Right lobe of liver (tissue), 6 donors: ENCODE measurements at regions not wholly inside any gene's neighbourhood (a gene's known extent, or its start where the extent isn't known, plus 50 kb on each side); places are given as distances from the start of the nearest gene placed in this dataset.

ENCODE experiments used
- ATAC-seq, 4 donors: fragments of 200-7000 bp; cut with Tn5 transposase; one replicate each; pipeline ENCODE4 v1.9.1; 2020; ENCODE audit warnings: mild to moderate bottlenecking in 4 of 4, moderate library complexity in 4 of 4
- DNase-seq, 3 donors: peaks; one replicate each; pipeline ENCODE4 v3.0.0-alpha.2; 2020
- H3K27ac ChIP-seq, 3 donors: fragments of 200-600 bp; one replicate each; pipeline ENCODE4 v1.8.0; 2022
- H3K27me3 ChIP-seq, 2 donors: fragments of 200-600 bp; one replicate each; pipeline ENCODE4 v1.8.0; 2022
- H3K36me3 ChIP-seq, 4 donors: fragments of 200-600 bp; sonication (generic) in 1 of 4; one replicate each; pipeline versions ENCODE4 v1.5.1 to v1.8.0; 2017 to 2022; ENCODE audit warnings: control low read depth in 1 of 4
- H3K4me1 ChIP-seq, 4 donors: fragments of 200-600 bp; sonication (generic) in 1 of 4; one replicate each; pipeline versions ENCODE4 v1.5.1 to v1.8.0; 2017 to 2022; ENCODE audit warnings: control low read depth in 1 of 4
- H3K4me3 ChIP-seq, 3 donors: fragments of 200-600 bp; one replicate each; pipeline ENCODE4 v1.8.0; 2022
- H3K9me3 ChIP-seq, 4 donors: fragments of 200-600 bp; sonication (generic) in 1 of 4; one replicate each; pipeline versions ENCODE4 v1.5.1 to v1.8.0; 2017 to 2022; ENCODE audit warnings: control low read depth in 1 of 4
- POLR2A ChIP-seq: fragments of 450-650 bp; IDR thresholded peaks from one replicate; pipeline ENCODE4 v1.6.1; 2017; ENCODE audit warnings: antibody characterized with exemption, mild to moderate bottlenecking
- WGBS: methylation state at CpG from one replicate; pipeline ENCODE4 v1.1.6; 2018; ENCODE audit warnings: low coverage, low lambda C conversion rate; ENCODE audit not compliant: insufficient coverage; ENCODE audit errors: missing lambda C conversion rate; 5-methylcytosine and 5-hydroxymethylcytosine counted together
- intact Hi-C, 2 donors: fragments of 100-400 bp; cut with DNase I; formaldehyde crosslinking; loops; one replicate each; pipeline versions ENCODE4 v1.11.2 to v1.14.1; 2022
- TF ChIP-seq, protein P1 (sequence below), 4 donors: fragments of 200-600 bp in 3 of 4; fragments of 450-650 bp in 1 of 4; IDR thresholded peaks; one replicate each; pipeline versions ENCODE4 v1.5.1 to v1.8.0; 2016 to 2022; ENCODE audit warnings: antibody characterized with exemption in 4 of 4, mild to moderate bottlenecking in 2 of 4
- donor health status: DM: no; HTN: yes; CAD: no.
- donor health status: DM: no; HTN: no; CAD: no.
- donor health status: DM: no; HTN: no; CAD: no.
- donor health status: DM: no; HTN: yes; CAD: no.
- donor health status: DM: no; HTN: yes; CAD: no.

DNA sequence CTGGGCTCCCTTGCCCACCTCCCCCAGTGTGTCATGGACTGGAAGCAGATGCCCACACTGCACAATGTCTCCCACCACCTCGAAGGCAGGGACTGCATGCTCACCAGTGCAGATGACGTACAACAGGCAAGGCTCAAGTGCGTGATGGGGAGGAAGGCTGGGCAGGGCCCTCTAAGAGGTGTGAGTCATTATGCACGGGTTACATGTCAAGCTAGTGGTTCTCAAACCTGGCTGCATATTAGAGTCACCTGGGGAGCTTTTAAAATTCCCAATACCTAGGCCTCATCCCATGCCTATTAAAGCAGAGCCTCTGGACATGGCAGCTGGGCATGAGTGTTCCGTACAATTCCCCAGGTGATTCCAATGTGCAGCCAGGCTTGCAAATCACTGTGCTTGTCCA, 137.9 kb upstream of the NGF start:
- H3K4me3 ChIP-seq: no peak overlapping the region
- no peaks in the 10 kb centered on the region for H3K9me3 ChIP-seq
- no peaks in the 10 kb centered on the region for H3K27me3 ChIP-seq
- DNase-seq (no peak), ATAC-seq (no peak)
- TF ChIP-seq, protein P1, sequence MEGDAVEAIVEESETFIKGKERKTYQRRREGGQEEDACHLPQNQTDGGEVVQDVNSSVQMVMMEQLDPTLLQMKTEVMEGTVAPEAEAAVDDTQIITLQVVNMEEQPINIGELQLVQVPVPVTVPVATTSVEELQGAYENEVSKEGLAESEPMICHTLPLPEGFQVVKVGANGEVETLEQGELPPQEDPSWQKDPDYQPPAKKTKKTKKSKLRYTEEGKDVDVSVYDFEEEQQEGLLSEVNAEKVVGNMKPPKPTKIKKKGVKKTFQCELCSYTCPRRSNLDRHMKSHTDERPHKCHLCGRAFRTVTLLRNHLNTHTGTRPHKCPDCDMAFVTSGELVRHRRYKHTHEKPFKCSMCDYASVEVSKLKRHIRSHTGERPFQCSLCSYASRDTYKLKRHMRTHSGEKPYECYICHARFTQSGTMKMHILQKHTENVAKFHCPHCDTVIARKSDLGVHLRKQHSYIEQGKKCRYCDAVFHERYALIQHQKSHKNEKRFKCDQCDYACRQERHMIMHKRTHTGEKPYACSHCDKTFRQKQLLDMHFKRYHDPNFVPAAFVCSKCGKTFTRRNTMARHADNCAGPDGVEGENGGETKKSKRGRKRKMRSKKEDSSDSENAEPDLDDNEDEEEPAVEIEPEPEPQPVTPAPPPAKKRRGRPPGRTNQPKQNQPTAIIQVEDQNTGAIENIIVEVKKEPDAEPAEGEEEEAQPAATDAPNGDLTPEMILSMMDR (IDR thresholded peaks at IDR 0.05): no peak
- no peak for TF ChIP-seq POLR2A
- H3K36me3 ChIP-seq: no peaks in the 10 kb centered on the region
- H3K4me1 ChIP-seq: no peaks in the 10 kb centered on the region
- no peak overlapping the region for H3K27ac ChIP-seq
- 62% methylated on average over 4 of the region's 5 CpGs for WGBS
- intact Hi-C loops: loop anchor here in 1 of 2 donors (10.0 kb wide), 1 partner anchor 341 kb away; no protein-coding TSS in a partner anchor

DNA sequence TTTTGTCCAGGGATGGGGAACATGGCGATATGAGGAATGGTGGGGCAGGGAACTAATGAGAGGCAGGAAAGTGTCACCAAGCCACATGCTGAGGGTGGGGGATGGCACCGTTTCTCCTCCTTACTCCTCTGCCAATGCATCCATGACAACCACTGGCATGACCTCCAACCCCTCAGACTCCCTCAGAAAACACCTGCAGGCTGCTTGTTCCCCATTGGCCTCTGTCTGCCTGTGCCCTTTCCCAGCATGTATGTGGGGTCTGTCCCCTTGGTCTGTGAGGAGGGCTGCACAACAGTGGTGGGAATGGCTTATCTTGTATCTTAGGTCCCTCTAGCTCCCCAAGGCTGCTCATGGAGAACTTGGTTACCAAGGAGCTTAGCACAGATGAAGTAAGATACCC, 137.2 kb upstream of the NGF start:
- no peak for ATAC-seq
- intact Hi-C loops: loop anchor here in 1 of 2 donors (10.0 kb wide), 1 partner anchor 340 kb away; no protein-coding TSS in a partner anchor
- DNase-seq: no peak
- H3K9me3 ChIP-seq: no peaks in the 10 kb centered on the region
- no peak overlapping the region for H3K27ac ChIP-seq
- no peak overlapping the region for H3K4me3 ChIP-seq
- TF ChIP-seq, protein P1 (IDR thresholded peaks at IDR 0.05): no peak
- no peak for TF ChIP-seq POLR2A
- no peaks in the 10 kb centered on the region for H3K36me3 ChIP-seq
- H3K27me3 ChIP-seq: no peaks in the 10 kb centered on the region
- 20% methylated on average over 1 of the region's 2 CpGs for WGBS
- H3K4me1 ChIP-seq: no peaks in the 10 kb centered on the region

DNA sequence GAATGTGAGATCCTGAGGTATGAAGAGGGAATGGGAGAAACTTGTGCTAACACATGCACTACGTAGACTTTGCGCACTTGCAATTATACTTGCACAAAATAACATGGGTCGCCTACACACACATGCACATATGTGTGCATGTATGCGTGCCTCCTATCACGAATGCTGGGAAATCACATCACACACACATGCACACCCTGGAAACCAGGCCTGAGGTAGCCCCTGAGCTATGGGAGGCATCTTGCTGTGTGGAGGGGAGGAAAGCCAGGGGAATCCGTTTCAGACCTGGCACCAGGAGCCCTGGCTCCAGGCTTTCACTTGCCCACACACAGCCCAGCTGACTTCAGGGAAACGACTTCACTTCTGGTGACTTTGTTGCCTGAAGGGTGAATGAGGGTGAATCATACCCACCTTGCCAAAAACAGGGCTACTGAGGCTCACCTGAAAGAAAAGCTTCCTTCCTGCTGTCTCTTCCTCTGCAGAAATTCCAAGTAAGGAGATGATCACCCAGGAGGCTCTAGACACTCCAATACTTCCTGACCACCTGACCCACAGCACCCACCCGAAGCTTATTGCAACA, 136.0 kb upstream of the NGF start:
- DNase-seq: no peak
- WGBS: 36% methylated on average over 4 of the region's 8 CpGs

DNA sequence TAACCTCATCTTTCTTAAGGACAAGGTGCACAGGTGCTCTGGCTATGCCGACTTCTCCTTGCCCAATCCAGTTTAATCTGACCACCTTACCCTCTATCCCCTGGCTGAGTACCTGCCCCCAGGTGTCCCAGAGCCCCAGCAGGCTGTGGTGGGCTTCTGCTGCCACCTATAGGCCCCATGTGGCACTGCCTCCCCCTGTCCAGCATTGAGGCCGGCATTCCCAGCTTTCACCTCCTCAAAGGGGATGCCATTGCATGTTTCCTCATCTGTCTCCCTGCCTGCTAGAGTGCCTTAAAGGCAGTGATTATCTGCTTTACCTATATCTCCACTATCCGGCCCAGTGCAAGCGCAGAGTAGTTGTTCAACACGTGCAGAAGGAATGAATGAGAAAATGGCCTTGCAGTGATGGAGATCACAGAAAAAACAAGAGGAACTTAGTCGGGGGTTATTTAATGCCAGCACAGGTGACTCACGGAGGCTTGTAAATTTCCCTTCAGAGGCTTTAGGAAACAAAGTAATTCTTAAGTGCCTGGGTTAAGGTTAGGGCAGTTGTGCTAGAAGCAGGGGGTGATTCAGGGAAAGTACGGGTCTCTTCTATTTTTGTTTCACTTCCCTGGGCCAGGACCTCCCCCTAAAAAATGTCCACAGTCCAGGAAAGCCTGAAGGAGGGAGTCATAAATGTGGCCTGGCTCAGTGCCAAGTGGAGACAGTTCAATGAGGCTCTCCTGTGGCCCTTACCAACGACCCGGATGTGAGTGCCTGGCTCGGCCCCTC, 131.8 kb upstream of the NGF start:
- H3K27me3 ChIP-seq: no peaks in the 10 kb centered on the region
- H3K4me3 ChIP-seq: no peak overlapping the region
- no peaks in the 10 kb centered on the region for H3K4me1 ChIP-seq
- H3K9me3 ChIP-seq: no peaks in the 10 kb centered on the region
- no peak for TF ChIP-seq POLR2A
- TF ChIP-seq, protein P1 (IDR thresholded peaks at IDR 0.05): peak; percentile 79 to 94 (median 87)
- WGBS: 17% methylated on average over 11 of the region's 11 CpGs
- intact Hi-C loops: loop anchor here (5.0 to 10.0 kb wide), 2 partner anchors 333 to 335 kb away; no protein-coding TSS in a partner anchor
- ATAC-seq (peak; percentile 82 to 91 (median 86)), DNase-seq (peak; percentile 58 to 66 (median 58))
- no peaks in the 10 kb centered on the region for H3K36me3 ChIP-seq
- H3K27ac ChIP-seq: no peak overlapping the region

More for the DNA sequence above, 136.0 kb upstream of the NGF start:
- TF ChIP-seq POLR2A: no peak
- TF ChIP-seq, protein P1 (IDR thresholded peaks at IDR 0.05): no peak
- intact Hi-C loops: loop anchor here in 1 of 2 donors (10.0 kb wide), 1 partner anchor 339 kb away; no protein-coding TSS in a partner anchor
- Histone ChIP-seq H3K4me1 (no peaks in the 10 kb centered on the region), H3K27ac (no peak overlapping the region), H3K36me3 (no peaks in the 10 kb centered on the region), H3K9me3 (no peaks in the 10 kb centered on the region), H3K4me3 (no peak overlapping the region), H3K27me3 (no peaks in the 10 kb centered on the region)
- no peak for ATAC-seq
